Loucy (cell line): ENCODE measurements at regions not wholly inside any gene's neighbourhood (a gene's known extent, or its start where the extent isn't known, plus 50 kb on each side); places are given as distances from the start of the nearest gene placed in this dataset.

ENCODE experiments used
- H2AFZ ChIP-seq: fragments of 200-600 bp; sonication (generic); 2 replicates; pipeline ENCODE4 v1.6.0; 2016; ENCODE audit warnings: antibody characterized with exemption, mild to moderate bottlenecking, low read length, moderate library complexity
- H3F3A ChIP-seq: fragments of 200-600 bp; 2 replicates; pipeline ENCODE4 v1.6.0; 2016; ENCODE audit warnings: antibody characterized with exemption, low read depth, mild to moderate bottlenecking
- H3K27me3 ChIP-seq: fragments of 200-600 bp; sonication (generic); 2 replicates; pipeline ENCODE4 v1.6.1; 2014; ENCODE audit warnings: low read length, mild to moderate bottlenecking; ENCODE audit not compliant: insufficient read depth, poor library complexity, severe bottlenecking
- H3K36me3 ChIP-seq: fragments of 200-600 bp; sonication (generic); 2 replicates; pipeline ENCODE4 v1.6.1; 2016; ENCODE audit warnings: low read length; ENCODE audit not compliant: insufficient read depth
- H3K4me1 ChIP-seq: fragments of 200-600 bp; sonication (generic); 2 replicates; pipeline ENCODE4 v1.5.1; 2014; ENCODE audit warnings: low read length, mild to moderate bottlenecking; ENCODE audit not compliant: insufficient read depth, poor library complexity, severe bottlenecking
- H3K4me2 ChIP-seq: fragments of 200-600 bp; sonication (generic); 2 replicates; pipeline ENCODE4 v1.6.0; 2014; ENCODE audit warnings: antibody characterized with exemption, low read length, low read depth, mild to moderate bottlenecking; ENCODE audit not compliant: poor library complexity, severe bottlenecking
- H3K4me3 ChIP-seq: fragments of 200-600 bp; sonication (generic); 2 replicates; pipeline ENCODE4 v1.5.1; 2014; ENCODE audit warnings: low read length, mild to moderate bottlenecking, mixed read lengths; ENCODE audit not compliant: poor library complexity, severe bottlenecking
- H3K79me2 ChIP-seq: fragments of 200-600 bp; sonication (generic); 2 replicates; pipeline ENCODE4 v1.6.1; 2014; ENCODE audit warnings: low read length; ENCODE audit not compliant: insufficient read depth
- H3K9ac ChIP-seq: fragments of 200-600 bp; sonication (generic); 2 replicates; pipeline ENCODE4 v1.6.0; 2014; ENCODE audit warnings: mild to moderate bottlenecking, low read depth, low read length, moderate library complexity; ENCODE audit not compliant: poor library complexity, severe bottlenecking
- H3K9me2 ChIP-seq: fragments of 200-600 bp; sonication (generic); replicated peaks from 2 replicates; pipeline ENCODE4 v1.6.1; 2016; ENCODE audit warnings: low read depth, low read length, mixed read lengths
- H3K9me3 ChIP-seq: fragments of 200-600 bp; sonication (generic); 2 replicates; pipeline ENCODE4 v1.6.1; 2014; ENCODE audit warnings: mild to moderate bottlenecking, antibody characterized with exemption, low read length, low read depth; ENCODE audit not compliant: insufficient read depth
- H4K20me1 ChIP-seq: fragments of 200-600 bp; sonication (generic); 2 replicates; pipeline ENCODE4 v1.6.0; 2014; ENCODE audit warnings: antibody characterized with exemption, low read length, mild to moderate bottlenecking; ENCODE audit not compliant: insufficient read depth, poor library complexity, severe bottlenecking
- EZH2phosphoT487 ChIP-seq: fragments of 200-600 bp; IDR thresholded peaks from 2 replicates; pipeline ENCODE4 v1.6.1; 2018; ENCODE audit warnings: antibody characterized with exemption, mild to moderate bottlenecking, moderate library complexity, borderline replicate concordance
- TF ChIP-seq, protein P1 (sequence below): fragments of 200-600 bp; sonication (generic); conservative IDR thresholded peaks from 2 replicates; pipeline ENCODE4 v1.5.1; 2014; ENCODE audit warnings: mild to moderate bottlenecking, antibody characterized with exemption, low read length

DNA sequence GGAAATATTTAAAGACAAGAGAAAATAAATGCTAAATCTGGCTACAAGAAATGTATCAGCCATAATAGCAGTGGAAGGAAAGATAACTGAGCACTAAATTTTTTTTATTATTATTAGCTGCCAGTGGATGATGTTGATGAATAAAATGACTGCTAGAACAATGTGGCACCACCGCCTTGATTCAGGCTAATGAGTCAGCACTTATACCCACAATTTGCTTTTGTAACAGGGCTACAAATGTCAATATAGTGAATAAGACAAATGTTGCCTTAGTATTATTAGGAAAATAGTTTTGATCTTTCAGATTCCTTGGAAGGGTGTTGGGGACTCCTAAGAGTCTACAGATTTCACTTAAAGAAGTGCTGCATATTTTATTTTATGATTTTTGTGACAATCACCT, 555.2 kb upstream of the GRAMD2B start:
- no peak for TF ChIP-seq EZH2phosphoT487
- TF ChIP-seq, protein P1, sequence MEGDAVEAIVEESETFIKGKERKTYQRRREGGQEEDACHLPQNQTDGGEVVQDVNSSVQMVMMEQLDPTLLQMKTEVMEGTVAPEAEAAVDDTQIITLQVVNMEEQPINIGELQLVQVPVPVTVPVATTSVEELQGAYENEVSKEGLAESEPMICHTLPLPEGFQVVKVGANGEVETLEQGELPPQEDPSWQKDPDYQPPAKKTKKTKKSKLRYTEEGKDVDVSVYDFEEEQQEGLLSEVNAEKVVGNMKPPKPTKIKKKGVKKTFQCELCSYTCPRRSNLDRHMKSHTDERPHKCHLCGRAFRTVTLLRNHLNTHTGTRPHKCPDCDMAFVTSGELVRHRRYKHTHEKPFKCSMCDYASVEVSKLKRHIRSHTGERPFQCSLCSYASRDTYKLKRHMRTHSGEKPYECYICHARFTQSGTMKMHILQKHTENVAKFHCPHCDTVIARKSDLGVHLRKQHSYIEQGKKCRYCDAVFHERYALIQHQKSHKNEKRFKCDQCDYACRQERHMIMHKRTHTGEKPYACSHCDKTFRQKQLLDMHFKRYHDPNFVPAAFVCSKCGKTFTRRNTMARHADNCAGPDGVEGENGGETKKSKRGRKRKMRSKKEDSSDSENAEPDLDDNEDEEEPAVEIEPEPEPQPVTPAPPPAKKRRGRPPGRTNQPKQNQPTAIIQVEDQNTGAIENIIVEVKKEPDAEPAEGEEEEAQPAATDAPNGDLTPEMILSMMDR = no peak
- Histone ChIP-seq H3K4me3 (no peak overlapping the region), H3K27me3 (no peaks in the 10 kb centered on the region)

DNA sequence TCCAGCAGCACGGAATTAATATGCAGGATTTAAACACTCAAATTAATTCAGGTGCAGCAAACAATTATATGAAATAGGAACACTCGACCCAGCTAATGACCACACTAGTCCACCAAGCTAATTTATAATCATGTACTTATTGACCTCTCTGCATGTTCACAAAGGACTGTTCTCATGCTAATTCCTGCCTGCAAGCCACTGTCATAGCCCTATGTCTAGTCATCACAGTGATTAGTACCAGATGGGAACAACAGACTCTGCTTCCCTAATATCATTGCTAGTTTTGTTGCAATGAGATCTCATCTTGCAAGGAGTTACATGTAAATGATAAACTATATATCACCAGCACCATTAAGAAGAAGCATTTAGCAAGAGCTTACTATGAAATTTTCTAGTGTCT, 553.0 kb upstream of the GRAMD2B start:
- no peaks in the 10 kb centered on the region for H3K36me3 ChIP-seq
- no peaks in the 10 kb centered on the region for H3K4me1 ChIP-seq
- TF ChIP-seq EZH2phosphoT487 = no peak
- TF ChIP-seq, protein P1 = no peak
- no peaks in the 10 kb centered on the region; the same call in 1 of the 2 replicates for H3K9me3 ChIP-seq
- no peak overlapping the region for H2AFZ ChIP-seq
- no peaks in the 10 kb centered on the region for H3F3A ChIP-seq
- H3K4me2 ChIP-seq = no peak overlapping the region
- no peaks in the 10 kb centered on the region for H3K27me3 ChIP-seq
- H3K79me2 ChIP-seq = no peaks in the 10 kb centered on the region
- H3K9ac ChIP-seq = no peak overlapping the region
- H4K20me1 ChIP-seq = no peaks in the 10 kb centered on the region
- H3K9me2 ChIP-seq = no peaks in the 10 kb centered on the region
- H3K4me3 ChIP-seq = no peak overlapping the region

More for the DNA sequence above, 555.2 kb upstream of the GRAMD2B start:
- Histone ChIP-seq H4K20me1 (no peaks in the 10 kb centered on the region), H3K79me2 (no peaks in the 10 kb centered on the region), H3K4me1 (no peaks in the 10 kb centered on the region), H2AFZ (no peak overlapping the region), H3K9ac (no peak overlapping the region), H3K36me3 (no peaks in the 10 kb centered on the region), H3F3A (no peaks in the 10 kb centered on the region), H3K4me2 (no peak overlapping the region), H3K9me2 (no peaks in the 10 kb centered on the region), H3K9me3 (no peaks in the 10 kb centered on the region)

DNA sequence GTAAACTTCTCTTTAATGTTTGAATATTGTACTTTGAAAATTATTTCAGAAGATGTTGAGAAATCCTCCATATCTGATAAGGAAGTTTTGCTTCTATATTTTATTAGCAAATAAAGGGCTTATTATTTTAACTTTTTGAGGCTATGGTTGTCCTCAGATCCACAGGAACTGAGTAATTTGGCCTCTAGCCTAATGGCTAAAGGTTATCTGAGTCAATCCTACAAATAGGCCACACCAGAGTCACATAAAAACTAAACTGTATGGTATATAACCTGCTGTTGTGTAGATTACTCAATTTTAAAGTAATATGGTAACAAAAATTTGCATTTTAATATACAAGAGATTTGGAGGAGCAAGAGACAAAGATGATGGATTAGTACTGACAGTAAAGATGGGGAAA, 549.2 kb upstream of the GRAMD2B start:
- no peaks in the 10 kb centered on the region for H3F3A ChIP-seq
- no peaks in the 10 kb centered on the region for H3K4me1 ChIP-seq
- H3K27me3 ChIP-seq = no peaks in the 10 kb centered on the region
- H3K9me2 ChIP-seq = no peaks in the 10 kb centered on the region
- H3K4me2 ChIP-seq = no peak overlapping the region
- no peak overlapping the region for H2AFZ ChIP-seq
- H3K4me3 ChIP-seq = no peak overlapping the region
- no peaks in the 10 kb centered on the region for H4K20me1 ChIP-seq
- no peaks in the 10 kb centered on the region for H3K79me2 ChIP-seq
- no peak for TF ChIP-seq EZH2phosphoT487
- TF ChIP-seq, protein P1 = no peak
- no peaks in the 10 kb centered on the region for H3K36me3 ChIP-seq
- no peaks in the 10 kb centered on the region; the same call in 1 of the 2 replicates for H3K9me3 ChIP-seq
- no peak overlapping the region for H3K9ac ChIP-seq
